HCT116 (cell line): ENCODE measurements at regions not wholly inside any gene's neighbourhood (a gene's known extent, or its start where the extent isn't known, plus 50 kb on each side); places are given as distances from the start of the nearest gene placed in this dataset.

Source experiments
- ATAC-seq: fragments of 200-7000 bp; cut with Tn5 transposase; 2 replicates; pipeline ENCODE4 v1.9.1; 2020; ENCODE audit warnings: mild to moderate bottlenecking, moderate library complexity
- BruUV-seq: library from RNA; stranded (reverse); fragments of 400-500 nt; replicated peaks from 2 replicates; lab custom pipeline; 2021; lab: Mats Ljungman, UMichigan
- CTCF ChIA-PET: fragments of 300-600 bp; sonication (Branson Sonifier 250); formaldehyde crosslinking; loops from one replicate; lab custom pipeline; 2021; ENCODE audit warnings: antibody characterized with exemption; lab: Charles Lee
- POLR2A ChIA-PET: fragments of 300-600, 350-600 bp; sonication (Branson Sonifier 250); formaldehyde crosslinking; loops from one replicate; lab custom pipeline; 2021; ENCODE audit warnings: antibody characterized with exemption; lab: Charles Lee
- RAD21 ChIA-PET, 2 experiments: fragments of 300-600 bp; sonication (Branson Sonifier 250); formaldehyde crosslinking; loops; one replicate each; lab custom pipeline; 2023; ENCODE audit warnings: low total read pairs in 2 of 2; ENCODE audit not compliant: uncharacterized antibody in 2 of 2, unreplicated experiment in 2 of 2, low non-redundant PET in 1 of 2; lab: Charles Lee
- DNase-seq: peaks from one replicate; pipeline ENCODE4 v3.0.0-alpha.2; 2010; ENCODE audit warnings: low read depth, low spot score
- H2AFZ ChIP-seq: fragments of 200-600 bp; shearing (Covaris generic), sonication (generic); 2 replicates; pipeline ENCODE4 v1.6.1; 2017; ENCODE audit warnings: low read depth, mixed run types, mixed read lengths, antibody characterized with exemption, low read length; ENCODE audit not compliant: poor library complexity, severe bottlenecking
- H3K27ac ChIP-seq: 2 replicates; pipeline ENCODE4 v1.5.1; 2012; ENCODE audit warnings: low read depth, low read length
- H3K27me3 ChIP-seq: fragments of 200-600 bp; sonication (generic); 2 replicates; pipeline ENCODE4 v1.6.1; 2016; ENCODE audit warnings: mixed run types, low read length, mixed read lengths; ENCODE audit not compliant: insufficient read depth
- H3K36me3 ChIP-seq, 2 experiments: fragments of 200-500 bp in 1 of 2; fragments of 200-600 bp in 1 of 2; sonication (Bioruptor generic) in 1 of 2; sonication (generic) in 1 of 2; 2 replicates each; pipeline versions ENCODE4 v1.5.1 to v1.6.1; 2014 to 2016; ENCODE audit warnings: low read length in 2 of 2, inconsistent platforms in 1 of 2, mixed read lengths in 1 of 2, mixed run types in 1 of 2; ENCODE audit not compliant: insufficient read depth in 2 of 2, control insufficient read depth in 1 of 2
- H3K4me1 ChIP-seq, 2 experiments: fragments of 200-600 bp in 1 of 2; sonication (generic) in 1 of 2; 2 replicates each; pipeline versions ENCODE4 v1.5.1 to v1.6.1; 2012 to 2017; ENCODE audit warnings: low read length in 2 of 2, inconsistent platforms in 1 of 2, mild to moderate bottlenecking in 1 of 2, mixed read lengths in 1 of 2, mixed run types in 1 of 2, moderate library complexity in 1 of 2; ENCODE audit not compliant: insufficient read depth in 2 of 2, control insufficient read depth in 1 of 2
- H3K4me2 ChIP-seq: fragments of 200-600 bp; sonication (generic); 2 replicates; pipeline ENCODE4 v1.6.1; 2017; ENCODE audit warnings: mixed run types, low read length, mixed read lengths
- H3K4me3 ChIP-seq, 2 experiments: fragments of 200-600 bp in 1 of 2; sonication (generic) in 1 of 2; replicated peaks in 1 of 2; 2 replicates each; pipeline ENCODE4 v1.5.1; 2011 to 2016; ENCODE audit warnings: low read length in 2 of 2, control low read depth in 1 of 2, low read depth in 1 of 2, mild to moderate bottlenecking in 1 of 2, mixed read lengths in 1 of 2, mixed run types in 1 of 2
- H3K79me2 ChIP-seq: fragments of 200-600 bp; sonication (generic); 2 replicates; pipeline ENCODE4 v1.6.1; 2017; ENCODE audit warnings: mild to moderate bottlenecking, mixed run types, low read length, moderate library complexity, mixed read lengths; ENCODE audit not compliant: insufficient read depth
- H3K9ac ChIP-seq: fragments of 200-600 bp; sonication (generic); 2 replicates; pipeline ENCODE4 v1.6.1; 2016; ENCODE audit warnings: low read length, mixed read lengths
- H3K9me2 ChIP-seq: fragments of 200-600 bp; sonication (generic), shearing (Covaris generic); 2 replicates; pipeline ENCODE4 v1.6.1; 2017; ENCODE audit warnings: mixed run types, mild to moderate bottlenecking, moderate library complexity; ENCODE audit not compliant: insufficient read depth
- H3K9me3 ChIP-seq, 2 experiments: fragments of 200-500 bp in 1 of 2; fragments of 200-600 bp in 1 of 2; sonication (Bioruptor generic) in 1 of 2; sonication (generic) in 1 of 2; 2 replicates each; pipeline ENCODE4 v1.6.1; 2014 to 2017; ENCODE audit warnings: low read length in 2 of 2, mixed read lengths in 2 of 2, inconsistent platforms in 1 of 2, low read depth in 1 of 2, mild to moderate bottlenecking in 1 of 2, mixed run types in 1 of 2, moderate library complexity in 1 of 2; ENCODE audit not compliant: control insufficient read depth in 1 of 2, insufficient read depth in 1 of 2
- H4K20me1 ChIP-seq: fragments of 200-600 bp; sonication (generic), shearing (Covaris generic); 2 replicates; pipeline ENCODE4 v1.6.1; 2017; ENCODE audit warnings: mixed run types, mild to moderate bottlenecking, moderate library complexity; ENCODE audit not compliant: insufficient read depth
- ATF3 ChIP-seq: IDR thresholded peaks from 2 replicates; pipeline ENCODE4 v1.6.1; 2012
- CBX3 ChIP-seq: IDR thresholded peaks from 2 replicates; pipeline ENCODE4 v1.6.1; 2012; ENCODE audit warnings: low read depth
- CEBPB ChIP-seq: IDR thresholded peaks from 2 replicates; pipeline ENCODE4 v1.6.1; 2012; ENCODE audit warnings: low read depth
- CTCF ChIP-seq, 3 experiments: fragments of 200-600 bp in 1 of 3; sonication (generic) in 1 of 3; IDR thresholded peaks in 2 of 3; conservative IDR thresholded peaks in 1 of 3; 2 replicates each; pipeline ENCODE4 v1.5.1; 2012 to 2017; ENCODE audit warnings: low read depth in 2 of 3, low read length in 2 of 3, antibody characterized with exemption in 1 of 3, borderline replicate concordance in 1 of 3, control low read depth in 1 of 3, mild to moderate bottlenecking in 1 of 3, mixed read lengths in 1 of 3, mixed run types in 1 of 3, moderate library complexity in 1 of 3; ENCODE audit not compliant: insufficient read depth in 1 of 3
- EZH2phosphoT487 ChIP-seq: fragments of 200-600 bp; IDR thresholded peaks from 2 replicates; pipeline ENCODE4 v1.6.1; 2018; ENCODE audit warnings: antibody characterized with exemption, borderline replicate concordance
- MAX ChIP-seq: IDR thresholded peaks from 2 replicates; pipeline ENCODE4 v1.6.1; 2012
- POLR2A ChIP-seq: IDR thresholded peaks from 2 replicates; pipeline ENCODE4 v1.7.0; 2011; ENCODE audit warnings: borderline replicate concordance; ENCODE audit not compliant: insufficient read depth, insufficient read length; ENCODE audit errors: extremely low read depth
- POLR2AphosphoS5 ChIP-seq: IDR thresholded peaks from 2 replicates; pipeline ENCODE4 v1.6.1; 2011; ENCODE audit warnings: mild to moderate bottlenecking, low read depth, low read length, moderate library complexity
- RAD21 ChIP-seq: IDR thresholded peaks from 2 replicates; pipeline ENCODE4 v1.6.1; 2012; ENCODE audit warnings: low read depth, mild to moderate bottlenecking
- REST ChIP-seq: IDR thresholded peaks from 2 replicates; pipeline ENCODE4 v1.6.1; 2012; ENCODE audit warnings: low read depth
- SP1 ChIP-seq: IDR thresholded peaks from 2 replicates; pipeline ENCODE4 v1.6.1; 2012; ENCODE audit warnings: low read depth
- SRF ChIP-seq: IDR thresholded peaks from 2 replicates; pipeline ENCODE4 v1.6.1; 2012; ENCODE audit warnings: low read depth
- TCF7L2 ChIP-seq: IDR thresholded peaks from 2 replicates; pipeline ENCODE4 v1.7.0; 2011; ENCODE audit warnings: borderline replicate concordance, inconsistent platforms; ENCODE audit not compliant: insufficient read depth, insufficient read length; ENCODE audit errors: extremely low read depth
- YY1 ChIP-seq: IDR thresholded peaks from 2 replicates; pipeline ENCODE4 v1.6.1; 2011; ENCODE audit warnings: low read length, low read depth, moderate library complexity, mild to moderate bottlenecking; ENCODE audit not compliant: insufficient replicate concordance; ENCODE audit errors: extremely low read depth
- ZFX ChIP-seq: fragments of 450-650 bp; IDR thresholded peaks from 2 replicates; pipeline ENCODE4 v1.6.1; 2017
- intact Hi-C: fragments of 100-400 bp; cut with micrococcal nuclease; formaldehyde crosslinking; loops from 2 replicates; pipeline ENCODE4 v1.10.0; 2022

- ATAC-seq: no peak
- Histone ChIP-seq H4K20me1 (no peaks in the 10 kb centered on the region), H3K4me3 (no peak overlapping the region), H3K9me3 (no peaks in the 10 kb centered on the region; a peak in 1 of 4 replicates), H3K4me2 (no peak overlapping the region), H2AFZ (no peak overlapping the region), H3K27me3 (no peaks in the 10 kb centered on the region), H3K4me1 (no peaks in the 10 kb centered on the region), H3K27ac (no peak overlapping the region), H3K9me2 (no peaks in the 10 kb centered on the region), H3K9ac (no peak overlapping the region), H3K79me2 (no peaks in the 10 kb centered on the region), H3K36me3 (no peaks in the 10 kb centered on the region)
- DNase-seq: no peak
- intact Hi-C loops: no loop called here
- TF ChIP-seq CBX3 (no peak), SP1 (no peak), MAX (no peak), POLR2A (no peak), RAD21 (no peak), CEBPB (no peak), ATF3 (no peak), REST (no peak), YY1 (no peak), EZH2phosphoT487 (no peak), CTCF (IDR thresholded peaks at IDR 0.05 in 2 of 3, conservative IDR thresholded peaks at IDR 0.05 in 1 of 3; ENCODE audit: borderline replicate concordance in 1 of 3, insufficient read depth in 1 of 3, low read depth in 2 of 3, low read length in 2 of 3) (no peak), SRF (no peak), TCF7L2 (no peak), ZFX (no peak), POLR2AphosphoS5 (no peak)
- no TSS peak for BruUV-seq
- ChIA-PET RAD21 (no interaction called here), CTCF (no interaction called here), POLR2A (no interaction called here)
Measured at GRCh38 chr9:81082221-81082620, 607.1 kb downstream of the TLE1 start.
